H1 (cell line): ENCODE measurements at regions not wholly inside any gene's neighbourhood (a gene's known extent, or its start where the extent isn't known, plus 50 kb on each side); places are given as distances from the start of the nearest gene placed in this dataset.

Source experiments
- ATF2 ChIP-seq: IDR thresholded peaks from 2 replicates; pipeline ENCODE4 v1.6.1; 2012; ENCODE audit warnings: low read length, inconsistent platforms
- BACH1 ChIP-seq: IDR thresholded peaks from 2 replicates; pipeline ENCODE4 v1.6.1; 2012; ENCODE audit warnings: low read length, improper control_type of control experiment
- CHD2 ChIP-seq: IDR thresholded peaks from 2 replicates; pipeline ENCODE4 v1.6.1; 2012; ENCODE audit warnings: low read length, improper control_type of control experiment
- GABPA ChIP-seq: IDR thresholded peaks from 2 replicates; pipeline ENCODE4 v1.6.1; 2011; ENCODE audit warnings: mild to moderate bottlenecking, low read length, moderate library complexity, borderline replicate concordance; ENCODE audit not compliant: insufficient read depth
- JUN ChIP-seq: IDR thresholded peaks from 2 replicates; pipeline ENCODE4 v1.6.1; 2011; ENCODE audit warnings: low read depth, mild to moderate bottlenecking, improper control_type of control experiment, low read length
- MAFK ChIP-seq: IDR thresholded peaks from 2 replicates; pipeline ENCODE4 v1.6.1; 2012; ENCODE audit warnings: low read depth, mild to moderate bottlenecking, improper control_type of control experiment, low read length
- SAP30 ChIP-seq: fragments of 300-600 bp; sonication (generic); IDR thresholded peaks from 2 replicates; pipeline ENCODE4 v1.7.1; 2012; ENCODE audit warnings: low read length, moderate library complexity, mild to moderate bottlenecking, inconsistent platforms; ENCODE audit not compliant: insufficient read depth, insufficient replicate concordance
- SIX5 ChIP-seq: IDR thresholded peaks from 2 replicates; pipeline ENCODE4 v1.6.1; 2011; ENCODE audit warnings: mild to moderate bottlenecking, low read depth, low read length

GRCh38 chr11:115087791-115088190, 409.5 kb downstream of the NXPE2 start (continued):
- no peak for TF ChIP-seq ATF2
- no peak for TF ChIP-seq GABPA
- TF ChIP-seq JUN = no peak
- no peak for TF ChIP-seq SIX5
- TF ChIP-seq CHD2 = no peak
- TF ChIP-seq SAP30 = no peak
- no peak for TF ChIP-seq MAFK
- no peak for TF ChIP-seq BACH1
- TF ChIP-seq, all 59 proteins: peak for 2
